Calu3 (cell line): ENCODE measurements at regions not wholly inside any gene's neighbourhood (a gene's known extent, or its start where the extent isn't known, plus 50 kb on each side); places are given as distances from the start of the nearest gene placed in this dataset.

Experiments
- BruUV-seq: library from RNA; stranded (reverse); fragments of 400-500 nt; replicated peaks from 2 replicates; lab custom pipeline; 2021; lab: Mats Ljungman, UMichigan
- CTCF ChIA-PET: fragments of 300-600 bp; sonication (Branson Sonifier 250); formaldehyde crosslinking; loops from one replicate; lab custom pipeline; 2022; ENCODE audit warnings: antibody characterized with exemption; lab: Charles Lee
- DNase-seq: peaks from one replicate; pipeline ENCODE4 v3.0.0; 2022
- H3K27ac Mint-ChIP-seq: one replicate; pipeline ENCODE4 v1.8.0; 2022; ENCODE audit warnings: mixed read lengths; ENCODE audit not compliant: unreplicated experiment
- H3K27me3 Mint-ChIP-seq: one replicate; pipeline ENCODE4 v1.8.0; 2022; ENCODE audit warnings: mixed read lengths; ENCODE audit not compliant: unreplicated experiment
- H3K36me3 Mint-ChIP-seq: one replicate; pipeline ENCODE4 v1.8.0; 2022; ENCODE audit warnings: mild to moderate bottlenecking, moderate library complexity, mixed read lengths; ENCODE audit not compliant: insufficient read depth, unreplicated experiment
- H3K4me1 Mint-ChIP-seq: one replicate; pipeline ENCODE4 v1.8.0; 2022; ENCODE audit warnings: mild to moderate bottlenecking, low read depth, mixed read lengths; ENCODE audit not compliant: unreplicated experiment
- H3K4me3 Mint-ChIP-seq: one replicate; pipeline ENCODE4 v1.8.0; 2022; ENCODE audit warnings: mild to moderate bottlenecking, low read depth, moderate library complexity, mixed read lengths; ENCODE audit not compliant: unreplicated experiment
- H3K9me3 Mint-ChIP-seq: one replicate; pipeline ENCODE4 v1.8.0; 2022; ENCODE audit warnings: low read depth, mixed read lengths; ENCODE audit not compliant: unreplicated experiment
- intact Hi-C: fragments of 100-400 bp; cut with micrococcal nuclease; formaldehyde crosslinking; loops from one replicate; pipeline ENCODE4 v1.10.0; 2022; ENCODE audit not compliant: unreplicated experiment
- TF ChIP-seq, protein P1 (sequence below): fragments of 200-600 bp; IDR thresholded peaks from one replicate; pipeline ENCODE4 v1.8.0; 2022; ENCODE audit warnings: antibody characterized with exemption; ENCODE audit not compliant: unreplicated experiment

DNA sequence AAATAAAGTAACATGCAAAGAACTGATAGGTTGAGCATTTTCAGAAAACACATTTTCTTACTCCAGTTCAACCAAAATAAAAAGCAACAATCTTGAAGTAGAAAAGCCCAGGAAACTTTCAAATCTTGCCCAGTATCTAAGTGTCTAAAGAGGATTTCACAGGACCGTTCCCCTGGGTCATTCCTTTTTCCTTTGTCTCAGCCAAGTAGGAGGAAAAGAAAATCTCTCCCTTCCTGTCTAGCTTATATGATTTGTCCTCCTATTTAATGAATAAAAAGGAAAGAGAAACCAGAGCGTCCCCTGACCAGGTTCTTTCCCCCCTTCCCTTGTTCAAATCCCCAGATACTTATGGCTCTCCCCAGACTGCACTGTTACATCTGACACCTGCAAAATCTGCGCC lies 248.0 kb downstream of the KCTD12 start:
- no peaks in the 10 kb centered on the region for H3K36me3 Mint-ChIP-seq
- no peak overlapping the region for H3K4me3 Mint-ChIP-seq
- CTCF ChIA-PET = no interaction called here
- no peaks in the 10 kb centered on the region for H3K4me1 Mint-ChIP-seq
- H3K27me3 Mint-ChIP-seq = no peaks in the 10 kb centered on the region
- H3K9me3 Mint-ChIP-seq = no peaks in the 10 kb centered on the region
- no peak overlapping the region for H3K27ac Mint-ChIP-seq
- intact Hi-C loops = no loop called here
- TF ChIP-seq, protein P1, sequence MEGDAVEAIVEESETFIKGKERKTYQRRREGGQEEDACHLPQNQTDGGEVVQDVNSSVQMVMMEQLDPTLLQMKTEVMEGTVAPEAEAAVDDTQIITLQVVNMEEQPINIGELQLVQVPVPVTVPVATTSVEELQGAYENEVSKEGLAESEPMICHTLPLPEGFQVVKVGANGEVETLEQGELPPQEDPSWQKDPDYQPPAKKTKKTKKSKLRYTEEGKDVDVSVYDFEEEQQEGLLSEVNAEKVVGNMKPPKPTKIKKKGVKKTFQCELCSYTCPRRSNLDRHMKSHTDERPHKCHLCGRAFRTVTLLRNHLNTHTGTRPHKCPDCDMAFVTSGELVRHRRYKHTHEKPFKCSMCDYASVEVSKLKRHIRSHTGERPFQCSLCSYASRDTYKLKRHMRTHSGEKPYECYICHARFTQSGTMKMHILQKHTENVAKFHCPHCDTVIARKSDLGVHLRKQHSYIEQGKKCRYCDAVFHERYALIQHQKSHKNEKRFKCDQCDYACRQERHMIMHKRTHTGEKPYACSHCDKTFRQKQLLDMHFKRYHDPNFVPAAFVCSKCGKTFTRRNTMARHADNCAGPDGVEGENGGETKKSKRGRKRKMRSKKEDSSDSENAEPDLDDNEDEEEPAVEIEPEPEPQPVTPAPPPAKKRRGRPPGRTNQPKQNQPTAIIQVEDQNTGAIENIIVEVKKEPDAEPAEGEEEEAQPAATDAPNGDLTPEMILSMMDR = no peak
- no peak for DNase-seq
- BruUV-seq = no TSS peak

DNA sequence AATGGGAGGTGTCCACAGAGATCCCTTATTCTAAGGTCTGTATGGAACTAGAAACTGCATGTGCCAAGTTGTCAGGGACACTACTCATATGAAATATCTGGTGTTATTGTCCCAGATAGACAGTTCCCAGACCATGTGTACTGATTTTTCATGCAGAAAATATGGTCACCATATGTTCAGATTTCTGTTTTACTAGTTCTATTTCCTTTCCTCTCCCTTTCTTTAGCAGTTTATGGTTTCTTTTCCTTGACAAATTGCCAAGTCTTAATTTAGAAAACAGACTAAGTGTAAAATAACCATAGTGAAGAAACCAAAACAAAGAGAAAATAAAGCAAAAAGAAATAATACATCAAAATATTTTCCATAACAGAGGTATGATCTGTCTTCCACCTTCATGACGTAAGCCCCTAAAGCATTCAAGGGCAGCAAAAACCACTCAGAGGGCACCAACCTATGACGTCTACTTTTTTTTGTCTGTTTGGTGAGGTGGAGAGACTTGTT lies 248.5 kb downstream of the KCTD12 start:
- no peaks in the 10 kb centered on the region for H3K27me3 Mint-ChIP-seq
- no peak for DNase-seq
- no peak overlapping the region for H3K27ac Mint-ChIP-seq
- H3K9me3 Mint-ChIP-seq = no peaks in the 10 kb centered on the region
- BruUV-seq = no TSS peak
- TF ChIP-seq, protein P1 = no peak
- no peaks in the 10 kb centered on the region for H3K4me1 Mint-ChIP-seq
- CTCF ChIA-PET = no interaction called here
- H3K36me3 Mint-ChIP-seq = no peaks in the 10 kb centered on the region
- no peak overlapping the region for H3K4me3 Mint-ChIP-seq
- intact Hi-C loops = no loop called here

DNA sequence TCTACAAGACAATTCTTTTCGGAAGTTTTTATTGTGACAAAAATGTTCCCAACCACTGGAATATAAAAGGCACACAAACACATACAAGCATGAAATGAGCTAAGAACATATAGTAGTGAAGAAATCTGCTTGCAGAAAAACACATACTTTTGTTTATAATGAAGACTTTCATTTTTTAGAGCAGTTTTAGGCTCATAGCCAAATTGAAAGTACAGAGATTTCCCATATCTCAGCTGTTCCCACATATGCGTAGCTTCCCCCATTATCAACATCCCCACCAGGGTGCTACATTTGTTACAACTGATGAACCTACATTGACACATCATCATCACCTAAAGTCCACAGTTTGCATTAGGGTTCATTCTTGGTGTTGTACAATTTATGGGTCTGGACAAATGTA lies 249.4 kb downstream of the KCTD12 start:
- BruUV-seq = no TSS peak
- no peak overlapping the region for H3K27ac Mint-ChIP-seq

DNA sequence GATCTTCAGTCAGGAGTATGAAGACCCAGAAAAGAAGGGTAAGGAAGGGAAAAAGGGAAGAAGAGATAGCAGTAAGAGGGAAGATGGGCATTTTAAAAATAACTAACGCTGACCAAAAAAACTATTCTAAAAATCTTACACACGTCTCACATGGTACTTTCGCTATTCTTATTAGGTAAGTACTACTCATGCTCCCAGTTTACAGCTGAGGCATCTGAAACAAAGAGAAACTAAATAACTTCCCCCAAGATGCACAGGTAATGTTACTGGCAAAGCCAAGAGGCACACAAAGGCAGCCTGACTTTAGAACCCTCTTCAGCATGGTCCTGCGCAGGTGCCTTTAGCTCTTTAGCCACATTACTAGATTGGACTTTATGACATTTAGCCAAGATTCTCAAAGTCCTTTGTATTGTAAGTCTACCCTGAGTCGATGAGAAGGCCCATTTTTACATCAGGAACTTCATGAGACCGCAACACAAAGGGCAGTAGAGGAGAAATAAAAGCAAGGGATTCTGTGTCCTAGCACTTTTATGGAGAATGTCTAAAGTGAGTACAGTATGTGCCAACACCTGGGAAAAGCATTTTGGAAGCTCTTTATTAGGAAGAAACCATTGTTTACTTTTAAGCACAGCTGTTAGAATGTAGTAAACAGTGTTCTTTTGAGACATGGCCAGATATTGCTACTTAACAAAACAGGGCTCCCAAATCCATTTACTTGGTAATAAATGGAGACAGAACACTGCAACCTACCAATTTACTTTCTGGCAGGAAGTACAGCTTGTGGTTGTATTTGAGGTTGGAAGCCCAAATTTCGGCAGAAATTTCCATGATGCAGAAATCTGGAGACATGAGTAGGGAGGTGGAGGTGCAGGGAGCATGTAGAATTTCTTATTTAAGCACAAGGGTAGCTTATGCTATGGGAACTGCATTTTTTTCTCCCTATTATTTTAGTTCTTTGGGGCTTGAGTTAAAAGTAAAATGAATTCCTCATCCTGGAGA lies 250.7 kb downstream of the KCTD12 start:
- no peak overlapping the region for H3K4me3 Mint-ChIP-seq
- CTCF ChIA-PET = no interaction called here
- no TSS peak for BruUV-seq
- H3K4me1 Mint-ChIP-seq = no peaks in the 10 kb centered on the region
- no peak overlapping the region for H3K27ac Mint-ChIP-seq
- intact Hi-C loops = no loop called here
- no peaks in the 10 kb centered on the region for H3K27me3 Mint-ChIP-seq
- no peaks in the 10 kb centered on the region for H3K36me3 Mint-ChIP-seq
- no peaks in the 10 kb centered on the region for H3K9me3 Mint-ChIP-seq
- no peak for DNase-seq
- TF ChIP-seq, protein P1 = no peak

More for the DNA sequence above, 249.4 kb downstream of the KCTD12 start:
- Mint-ChIP-seq H3K27me3 (no peaks in the 10 kb centered on the region), H3K36me3 (no peaks in the 10 kb centered on the region), H3K4me3 (no peak overlapping the region), H3K4me1 (no peaks in the 10 kb centered on the region), H3K9me3 (no peaks in the 10 kb centered on the region)
- intact Hi-C loops = no loop called here
- CTCF ChIA-PET = no interaction called here
- DNase-seq = no peak
- TF ChIP-seq, protein P1 = no peak
